Tibial nerve (tissue), 4 donors: ENCODE measurements at regions not wholly inside any gene's neighbourhood (a gene's known extent, or its start where the extent isn't known, plus 50 kb on each side); places are given as distances from the start of the nearest gene placed in this dataset.

ENCODE experiments used
- EP300 ChIP-seq, 2 donors: sonication (generic); formaldehyde crosslinking; IDR thresholded peaks; one replicate each; pipeline ENCODE4 v1.6.1; 2017; ENCODE audit warnings: antibody characterized with exemption in 2 of 2, mild to moderate bottlenecking in 1 of 2
- TF ChIP-seq, protein P1 (sequence below), 5 experiments: fragments of 200-600 bp in 3 of 5; fragments of 450-650 bp in 2 of 5; sonication (generic) in 3 of 5; IDR thresholded peaks; one replicate each; pipeline ENCODE4 v1.5.1; 2016 to 2019; ENCODE audit warnings: antibody characterized with exemption in 5 of 5, mild to moderate bottlenecking in 3 of 5, moderate library complexity in 2 of 5

DNA sequence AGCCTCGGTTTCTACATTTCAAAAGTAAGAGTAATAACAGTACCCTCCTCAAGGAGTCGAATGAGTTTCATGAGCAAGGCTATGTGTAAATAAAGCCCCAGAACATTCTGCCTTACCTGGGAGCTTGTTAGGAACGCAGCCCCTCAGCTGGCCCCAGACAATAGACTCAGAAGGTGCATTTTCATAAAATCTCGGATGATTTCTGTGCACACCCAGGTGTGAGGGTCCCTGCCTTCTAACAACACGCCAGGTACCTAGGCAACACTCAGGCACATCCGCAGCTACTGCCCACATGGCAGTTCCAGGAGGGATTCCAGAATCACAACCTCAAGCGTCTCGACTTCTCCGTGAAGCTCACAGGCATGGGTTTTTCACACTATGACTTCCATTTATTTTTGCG lies 226.5 kb upstream of the CDH4 start:
- TF ChIP-seq, protein P1, sequence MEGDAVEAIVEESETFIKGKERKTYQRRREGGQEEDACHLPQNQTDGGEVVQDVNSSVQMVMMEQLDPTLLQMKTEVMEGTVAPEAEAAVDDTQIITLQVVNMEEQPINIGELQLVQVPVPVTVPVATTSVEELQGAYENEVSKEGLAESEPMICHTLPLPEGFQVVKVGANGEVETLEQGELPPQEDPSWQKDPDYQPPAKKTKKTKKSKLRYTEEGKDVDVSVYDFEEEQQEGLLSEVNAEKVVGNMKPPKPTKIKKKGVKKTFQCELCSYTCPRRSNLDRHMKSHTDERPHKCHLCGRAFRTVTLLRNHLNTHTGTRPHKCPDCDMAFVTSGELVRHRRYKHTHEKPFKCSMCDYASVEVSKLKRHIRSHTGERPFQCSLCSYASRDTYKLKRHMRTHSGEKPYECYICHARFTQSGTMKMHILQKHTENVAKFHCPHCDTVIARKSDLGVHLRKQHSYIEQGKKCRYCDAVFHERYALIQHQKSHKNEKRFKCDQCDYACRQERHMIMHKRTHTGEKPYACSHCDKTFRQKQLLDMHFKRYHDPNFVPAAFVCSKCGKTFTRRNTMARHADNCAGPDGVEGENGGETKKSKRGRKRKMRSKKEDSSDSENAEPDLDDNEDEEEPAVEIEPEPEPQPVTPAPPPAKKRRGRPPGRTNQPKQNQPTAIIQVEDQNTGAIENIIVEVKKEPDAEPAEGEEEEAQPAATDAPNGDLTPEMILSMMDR (IDR thresholded peaks at IDR 0.05) = no peak
- no peak for TF ChIP-seq EP300 (IDR thresholded peaks at IDR 0.05)
